ENCODE measurements at regions not wholly inside any gene's neighbourhood (a gene's known extent, or its start where the extent isn't known, plus 50 kb on each side); places are given as distances from the start of the nearest gene placed in this dataset.

GRCh38 chr4:67054896-67055295, 490.4 kb downstream of the CENPC start:
- TF ChIP-seq CTCF (IDR thresholded peaks at IDR 0.05; ENCODE audit: insufficient read depth, low read length), result no peak
- DNase-seq (ENCODE audit: low read depth), result no peak
- H3K4me3 ChIP-seq (ENCODE audit: low read depth, low read length), result no peak overlapping the region

- H3K4me3 ChIP-seq (ENCODE audit: low read depth, low read length), result no peak overlapping the region
- no peak for TF ChIP-seq CTCF (IDR thresholded peaks at IDR 0.05; ENCODE audit: insufficient read depth, low read length)
- no peak for DNase-seq (ENCODE audit: low read depth)
Measured at GRCh38 chr4:67052814-67053675, 492.3 kb downstream of the CENPC start.

- DNase-seq (ENCODE audit: low read depth), result no peak
Measured at GRCh38 chr4:67051000-67051789, 494.1 kb downstream of the CENPC start.

GRCh38 chr4:67049446-67049845, 495.9 kb downstream of the CENPC start:
- no peak for TF ChIP-seq CTCF (IDR thresholded peaks at IDR 0.05; ENCODE audit: insufficient read depth, low read length)
- no peak overlapping the region for H3K4me3 ChIP-seq (ENCODE audit: low read depth, low read length)
- no peak for DNase-seq (ENCODE audit: low read depth)

More at GRCh38 chr4:67051000-67051789, 494.1 kb downstream of the CENPC start:
- TF ChIP-seq CTCF (IDR thresholded peaks at IDR 0.05; ENCODE audit: insufficient read depth, low read length), result no peak
- H3K4me3 ChIP-seq (ENCODE audit: low read depth, low read length), result no peak overlapping the region

GRCh38 chr4:67048530-67048929, 496.8 kb downstream of the CENPC start:
- DNase-seq (ENCODE audit: low read depth), result no peak
- no peak for TF ChIP-seq CTCF (IDR thresholded peaks at IDR 0.05; ENCODE audit: insufficient read depth, low read length)
- no peak overlapping the region for H3K4me3 ChIP-seq (ENCODE audit: low read depth, low read length)

- no peak overlapping the region for H3K4me3 ChIP-seq (ENCODE audit: low read depth, low read length)
Measured at GRCh38 chr4:67040315-67040714, 505.0 kb downstream of the CENPC start.

More at GRCh38 chr4:67040315-67040714, 505.0 kb downstream of the CENPC start:
- DNase-seq (ENCODE audit: low read depth), result no peak
- TF ChIP-seq CTCF (IDR thresholded peaks at IDR 0.05; ENCODE audit: insufficient read depth, low read length), result no peak

All from fibroblast of the aortic adventitia (primary cell).